HG03442 (cell line): ENCODE measurements at regions not wholly inside any gene's neighbourhood (a gene's known extent, or its start where the extent isn't known, plus 50 kb on each side); places are given as distances from the start of the nearest gene placed in this dataset.

ENCODE experiments used
- ATAC-seq: cut with Tn5 transposase; IDR thresholded peaks from one replicate; pipeline ENCODE4 v1.9.1; 2021; ENCODE audit warnings: mild to moderate bottlenecking, moderate library complexity; ENCODE audit not compliant: unreplicated experiment

DNA sequence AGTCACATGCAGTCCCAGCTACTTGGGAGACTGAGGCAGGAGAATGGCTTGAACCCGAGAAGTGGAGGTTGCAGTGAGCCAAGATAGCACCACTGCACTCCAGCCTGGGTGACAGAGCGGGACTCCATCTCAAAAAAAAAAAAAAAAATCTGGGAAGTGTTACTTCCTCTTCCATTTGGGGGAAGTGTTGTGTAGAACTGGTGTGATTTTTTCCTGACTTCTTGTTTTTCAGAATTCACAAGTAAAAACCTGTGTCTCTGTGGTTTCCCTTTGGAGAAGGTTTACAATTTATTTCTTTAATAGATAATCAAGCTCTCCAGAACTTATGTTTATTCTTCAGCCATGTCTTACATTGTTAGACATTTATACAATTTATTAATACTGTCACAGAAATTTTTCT lies 396.1 kb downstream of the BRD1 start:
- no peak for ATAC-seq

DNA sequence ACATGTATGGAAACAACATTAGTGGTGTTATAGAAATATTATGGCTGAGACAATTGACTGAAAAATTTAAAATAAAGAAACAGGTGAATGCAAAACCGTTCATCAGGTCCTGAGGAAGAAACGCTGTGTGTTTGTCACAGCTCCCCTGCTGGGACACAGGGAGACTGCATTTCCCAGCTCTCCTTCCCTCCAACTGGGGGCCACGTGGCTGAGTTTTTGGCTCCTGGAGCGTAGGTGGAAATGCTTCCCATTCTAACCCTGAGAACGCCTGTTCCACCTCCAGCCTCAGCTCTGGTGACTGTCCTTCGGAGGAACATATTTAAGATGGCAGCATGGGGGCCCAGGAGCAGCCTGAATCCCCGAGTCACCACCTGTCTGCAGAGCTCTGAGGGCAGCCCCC lies 398.6 kb downstream of the BRD1 start:
- ATAC-seq = no peak

GRCh38 chr22:49427941-49428340 lies 399.7 kb downstream of the BRD1 start:
- ATAC-seq = no peak

DNA sequence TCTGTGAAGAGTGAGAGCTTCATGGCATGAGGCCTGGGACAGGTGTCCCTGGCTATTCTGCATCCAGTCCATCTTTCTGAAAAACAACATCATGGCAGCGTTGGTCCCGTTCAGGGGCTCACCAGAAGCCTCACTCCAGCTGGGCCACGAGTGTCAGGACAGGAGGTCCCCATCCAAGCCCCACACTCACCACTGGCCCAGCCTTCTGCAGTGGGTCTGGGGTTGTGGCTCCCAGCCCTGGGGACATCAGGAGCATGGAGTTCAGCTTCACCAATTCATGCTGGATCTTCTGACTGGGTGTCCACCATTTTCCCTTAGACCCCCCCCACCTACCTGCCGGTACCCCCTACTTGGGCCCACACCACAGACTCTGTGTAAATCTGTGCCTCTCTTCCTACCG lies 400.3 kb downstream of the BRD1 start:
- no peak for ATAC-seq

DNA sequence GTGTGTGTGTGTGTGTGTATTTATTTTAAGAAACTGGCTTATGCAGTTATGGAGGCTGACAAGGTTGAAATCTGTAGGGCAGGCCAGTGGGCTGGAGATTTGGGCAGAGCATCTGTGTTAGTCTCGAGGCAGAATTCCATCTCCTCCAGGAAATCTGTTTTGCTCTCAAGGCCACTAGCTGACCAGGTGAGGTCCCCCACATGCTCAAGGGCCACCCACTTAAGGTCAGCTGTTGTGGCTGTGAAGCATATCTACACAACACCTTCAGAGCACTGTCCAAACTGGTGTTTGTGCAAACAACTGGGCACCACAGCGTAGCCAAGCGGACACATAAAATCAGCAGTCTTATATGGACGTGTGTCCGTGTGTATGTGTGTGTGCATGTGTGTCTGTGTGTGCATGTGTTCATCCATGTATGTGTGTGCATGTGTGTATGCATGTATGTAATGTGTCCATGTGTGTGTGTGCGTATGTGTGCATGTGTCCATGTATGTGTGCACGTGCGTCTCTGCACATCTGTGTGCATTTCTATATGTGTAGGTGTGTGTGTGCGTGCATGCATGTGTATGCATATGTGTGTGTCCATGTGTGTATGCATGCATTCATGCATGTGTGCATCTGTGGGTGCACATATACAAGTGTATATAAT lies 400.9 kb downstream of the BRD1 start:
- ATAC-seq = no peak

DNA sequence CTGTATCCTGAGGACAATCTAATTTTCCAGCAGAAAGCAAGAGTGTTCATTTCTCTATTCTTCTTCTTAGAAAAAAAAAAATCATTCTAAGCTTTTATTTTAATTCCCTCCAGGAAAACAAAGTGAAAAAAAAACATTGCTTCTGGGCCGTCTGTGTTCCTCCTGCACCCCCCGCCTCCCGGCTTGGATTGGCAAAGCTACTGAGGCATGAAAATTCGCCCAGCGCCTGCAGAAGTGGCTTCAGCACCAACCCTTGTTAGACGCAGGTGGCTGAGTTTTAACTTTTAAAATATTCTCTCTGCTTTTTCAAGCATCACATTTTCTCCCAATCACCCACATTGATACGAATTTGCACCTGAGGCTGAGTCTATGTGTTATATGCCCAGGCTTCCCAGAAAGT lies 401.6 kb downstream of the BRD1 start:
- ATAC-seq = no peak

GRCh38 chr22:49425356-49425755 lies 402.3 kb downstream of the BRD1 start:
- no peak for ATAC-seq

DNA sequence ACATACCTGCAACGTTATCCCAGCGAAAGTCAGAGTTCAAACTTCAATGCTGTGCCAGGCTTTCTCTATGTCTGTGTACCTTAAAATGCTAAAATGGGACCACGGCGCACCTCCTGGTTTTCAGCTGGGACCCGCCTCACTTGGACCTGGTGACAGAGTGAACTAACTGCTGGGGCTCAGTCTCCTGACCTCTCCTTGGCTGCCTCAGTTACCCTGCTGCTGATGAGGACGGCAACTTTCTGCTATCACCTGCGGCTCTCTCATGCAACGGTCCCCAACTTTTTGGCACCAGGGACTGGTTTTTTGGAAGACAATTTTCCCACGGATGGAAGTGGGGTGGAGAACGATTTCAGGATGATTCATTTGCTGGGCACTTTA lies 402.8 kb downstream of the BRD1 start:
- no peak for ATAC-seq

- ATAC-seq = no peak
Measured at GRCh38 chr22:49423125-49423650, 404.5 kb downstream of the BRD1 start.

DNA sequence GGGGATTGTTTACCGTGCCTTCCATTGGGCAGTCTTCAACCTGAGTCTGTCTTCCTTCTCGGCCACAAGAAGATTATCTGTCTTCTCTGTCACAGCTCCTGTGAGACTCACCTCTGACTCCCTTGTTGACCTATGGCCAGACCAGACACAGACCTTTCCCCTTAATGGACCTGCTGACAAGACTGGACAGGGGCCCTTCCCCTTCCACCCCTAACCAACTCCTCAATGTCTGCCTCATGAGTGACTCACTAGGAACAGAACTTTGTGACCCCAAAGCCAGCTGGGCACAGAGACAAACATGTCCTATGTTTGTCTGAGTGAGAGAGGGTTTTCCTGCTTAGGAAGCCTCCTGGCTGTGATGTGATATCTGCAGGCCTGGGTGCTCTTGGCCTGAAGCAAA lies 405.0 kb downstream of the BRD1 start:
- no peak for ATAC-seq

GRCh38 chr22:49420651-49421050 lies 407.0 kb downstream of the BRD1 start:
- ATAC-seq = no peak

DNA sequence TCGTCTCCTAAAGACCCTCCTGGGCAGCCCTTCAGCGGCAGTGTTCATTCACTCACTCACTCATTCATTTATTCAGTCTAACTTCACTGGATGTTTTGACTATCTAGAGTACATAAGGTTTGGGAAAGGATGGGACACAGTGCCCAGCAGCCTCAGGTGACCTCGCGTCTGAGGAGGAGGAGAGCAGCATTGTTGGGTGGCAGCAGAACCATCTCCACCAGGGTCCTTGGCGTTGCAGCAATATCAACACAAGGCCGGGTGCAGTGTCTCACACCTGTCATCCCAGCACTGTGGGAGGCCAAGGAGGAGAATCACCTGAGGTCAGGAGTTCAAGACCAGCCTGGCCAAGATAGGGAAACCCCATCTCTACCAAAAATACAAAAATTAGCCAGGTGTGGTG lies 408.0 kb downstream of the BRD1 start:
- ATAC-seq = no peak

GRCh38 chr22:49418943-49419342 lies 408.7 kb downstream of the BRD1 start:
- ATAC-seq = no peak

DNA sequence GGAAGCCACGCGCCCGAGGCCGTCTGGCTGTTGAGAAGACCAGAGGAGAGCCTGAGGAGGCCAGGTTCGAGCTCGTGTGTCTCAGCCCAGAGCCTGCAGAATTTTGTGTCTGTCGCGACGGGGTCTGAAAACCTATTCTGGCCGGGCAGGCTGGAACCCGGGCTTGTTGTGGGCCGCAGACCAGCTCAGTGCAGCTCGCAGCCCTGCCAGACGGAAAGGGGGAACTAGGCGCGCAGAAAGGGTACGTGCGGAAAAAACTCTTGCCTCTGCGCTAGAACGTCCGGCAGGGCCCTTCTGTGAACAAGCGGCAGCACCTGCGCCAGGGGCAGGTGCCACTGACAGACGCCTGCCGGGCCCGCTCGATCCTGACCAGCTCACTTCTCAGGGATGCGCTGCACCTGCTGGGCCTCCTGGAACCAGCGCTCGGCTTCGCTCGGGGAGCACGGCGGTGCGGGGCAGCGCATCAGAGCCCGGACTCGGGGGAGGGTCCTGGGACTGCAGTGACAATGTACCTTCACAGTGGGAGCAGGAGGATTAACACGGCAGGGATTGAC lies 409.3 kb downstream of the BRD1 start:
- ATAC-seq = no peak

- ATAC-seq = no peak
Measured at GRCh38 chr22:49417833-49418232, 409.8 kb downstream of the BRD1 start.

DNA sequence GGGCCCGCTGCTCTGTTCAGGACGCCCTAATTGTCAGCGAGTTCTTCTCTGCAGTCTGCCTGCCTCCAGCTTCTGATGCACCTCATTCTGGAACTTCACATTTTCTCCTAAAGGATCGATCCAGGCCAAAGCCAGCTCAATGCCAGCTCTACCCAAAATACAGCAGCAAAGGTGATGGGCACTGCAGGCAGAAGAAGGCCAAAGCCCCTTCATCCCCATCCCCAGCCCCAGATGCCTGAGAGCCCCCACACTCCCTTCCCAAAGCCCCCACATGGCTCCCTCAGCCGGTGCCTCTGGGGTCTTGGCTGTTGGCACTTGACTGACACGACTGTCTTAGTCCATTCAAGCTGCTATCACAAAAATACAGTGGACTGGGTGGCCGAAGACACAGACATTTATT lies 410.3 kb downstream of the BRD1 start:
- no peak for ATAC-seq

- no peak for ATAC-seq
Measured at GRCh38 chr22:49415151-49415951, 412.3 kb downstream of the BRD1 start.

DNA sequence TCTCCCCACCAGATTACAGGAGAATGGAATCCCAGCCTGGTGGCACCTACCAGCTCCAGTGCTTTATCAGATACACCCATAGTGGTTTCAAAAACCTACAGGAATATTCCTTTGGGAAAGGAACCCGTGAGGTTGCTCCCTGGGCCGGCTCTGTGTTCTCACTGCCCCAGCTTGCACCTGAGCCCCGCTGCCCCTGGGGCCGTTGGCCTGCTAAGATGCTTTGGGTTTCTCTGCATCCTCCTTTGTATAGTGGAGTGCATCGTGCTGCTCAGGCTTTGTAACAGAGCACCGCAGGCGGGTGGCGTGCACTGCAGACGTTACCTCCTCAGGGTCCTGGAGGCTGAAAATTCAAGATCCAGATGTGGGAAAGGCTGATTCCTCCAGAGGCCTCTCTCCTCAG lies 414.1 kb downstream of the BRD1 start:
- no peak for ATAC-seq

GRCh38 chr22:49413146-49413545 lies 414.5 kb downstream of the BRD1 start:
- ATAC-seq = no peak

GRCh38 chr22:49412236-49412635 lies 415.4 kb downstream of the BRD1 start:
- ATAC-seq = no peak

DNA sequence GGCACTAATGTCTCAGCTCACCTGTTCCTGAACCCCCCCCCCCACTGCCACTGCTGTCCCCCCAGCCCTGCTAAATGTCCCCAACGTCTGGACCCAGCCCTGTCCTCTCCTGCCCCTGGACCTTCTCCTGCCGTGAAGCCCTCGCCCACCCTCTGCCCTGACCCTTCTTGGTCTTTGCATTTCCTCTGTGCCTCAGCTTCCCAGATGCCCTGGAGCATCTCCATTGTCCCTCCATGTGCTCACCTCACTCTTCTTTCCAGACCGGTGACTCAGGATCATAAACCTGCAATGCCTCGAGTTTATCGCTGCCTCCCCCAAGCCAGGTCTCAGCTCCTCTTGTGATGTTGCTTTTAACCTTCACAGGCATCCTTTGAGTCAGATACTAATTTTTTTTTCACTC lies 416.4 kb downstream of the BRD1 start:
- ATAC-seq = no peak
